Esophagus muscularis mucosa (tissue), 4 donors: ENCODE measurements at regions not wholly inside any gene's neighbourhood (a gene's known extent, or its start where the extent isn't known, plus 50 kb on each side); places are given as distances from the start of the nearest gene placed in this dataset.
"Not testable (repeated sequence)": the region's sequence is repeated elsewhere in the genome, so short reads cannot be mapped to it uniquely, and the experiment has no call there.

ENCODE experiments used
- DNase-seq: peaks from one replicate; pipeline ENCODE4 v3.0.0-alpha.2; 2017; ENCODE audit errors: extremely low spot score
- H3K27ac ChIP-seq, 4 donors: fragments of 200-600 bp; sonication (generic); replicated peaks in 1 of 4; 1 replicate in 3 of 4; 2 replicates in 1 of 4; pipeline ENCODE4 v1.5.1; 2016 to 2019; ENCODE audit warnings: mild to moderate bottlenecking in 1 of 4
- H3K27me3 ChIP-seq, 4 donors: fragments of 200-600 bp; sonication (generic); one replicate each; pipeline versions ENCODE4 v1.5.1 to v1.6.0; 2016 to 2019
- H3K36me3 ChIP-seq, 4 donors: fragments of 200-600 bp; sonication (generic); one replicate each; pipeline ENCODE4 v1.5.1; 2016 to 2019
- H3K4me1 ChIP-seq, 4 donors: fragments of 200-600 bp; sonication (generic); one replicate each; pipeline ENCODE4 v1.5.1; 2016 to 2019
- H3K4me3 ChIP-seq, 4 donors: fragments of 200-600 bp; sonication (generic); 1 replicate in 2 of 4; 2 replicates in 2 of 4; pipeline ENCODE4 v1.5.1; 2016 to 2019; ENCODE audit warnings: mild to moderate bottlenecking in 4 of 4, moderate library complexity in 1 of 4
- H3K9me3 ChIP-seq, 4 donors: fragments of 200-600 bp; sonication (generic); 1 replicate in 3 of 4; 2 replicates in 1 of 4; pipeline ENCODE4 v1.5.1; 2016 to 2019
- CTCF ChIP-seq, 3 experiments: fragments of 200-600 bp in 2 of 3; fragments of 450-650 bp in 1 of 3; sonication (generic) in 2 of 3; IDR thresholded peaks; one replicate each; pipeline ENCODE4 v1.5.1; 2017 to 2019; ENCODE audit warnings: antibody characterized with exemption in 3 of 3, mild to moderate bottlenecking in 2 of 3, moderate library complexity in 1 of 3
- EP300 ChIP-seq: sonication (generic); formaldehyde crosslinking; IDR thresholded peaks from one replicate; pipeline ENCODE4 v1.6.1; 2017; ENCODE audit warnings: antibody characterized with exemption
- POLR2A ChIP-seq: fragments of 450-650 bp; IDR thresholded peaks from one replicate; pipeline ENCODE4 v1.6.1; 2017; ENCODE audit warnings: antibody characterized with exemption, moderate library complexity, mild to moderate bottlenecking, low read depth
- POLR2AphosphoS5 ChIP-seq, 2 donors: sonication (generic); formaldehyde crosslinking; IDR thresholded peaks; one replicate each; pipeline ENCODE4 v1.6.1; 2017; ENCODE audit warnings: antibody characterized with exemption in 2 of 2
- WGBS: methylation state at CpG from one replicate; pipeline ENCODE4 v1.1.5; 2018; 5-methylcytosine and 5-hydroxymethylcytosine counted together
- intact Hi-C: fragments of 100-400 bp; cut with DNase I; formaldehyde crosslinking; loops from one replicate; pipeline ENCODE4 v1.15.1; 2023

GRCh38 chr15:91649831-91650321, 203.6 kb upstream of the SLCO3A1 start:
- Histone ChIP-seq H3K36me3 (no peaks in the 10 kb centered on the region), H3K9me3 (no peaks in the 10 kb centered on the region), H3K4me3 (no peak overlapping the region), H3K4me1 (no peaks in the 10 kb centered on the region), H3K27me3 (no peaks in the 10 kb centered on the region), H3K27ac (no peak overlapping the region)
- TF ChIP-seq POLR2A (no peak), POLR2AphosphoS5 (IDR thresholded peaks at IDR 0.05) (no peak), CTCF (IDR thresholded peaks at IDR 0.05) (no peak), EP300 (no peak)
- DNase-seq, result no peak
- WGBS, result 90% methylated on average over 4 of the region's 4 CpGs
- intact Hi-C loops, result no loop called here

DNA sequence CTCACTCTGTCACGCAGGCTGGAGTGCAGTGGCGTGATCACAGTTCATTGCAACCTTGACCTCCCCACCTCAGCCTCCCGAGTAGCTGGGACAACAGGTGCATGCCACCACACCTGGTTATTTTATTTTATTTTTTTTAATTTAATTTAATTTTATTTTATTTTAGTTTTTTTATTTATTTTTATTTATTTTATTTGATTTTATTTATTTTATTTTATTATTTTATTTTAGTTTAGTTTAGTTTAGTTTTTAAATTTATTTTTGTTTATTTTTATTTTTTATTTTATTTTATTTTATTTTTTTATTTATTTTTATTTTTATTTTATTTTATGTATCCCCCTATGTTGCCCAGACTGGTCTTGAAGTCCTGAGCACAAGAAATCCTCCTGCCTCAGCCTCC, 202.3 kb upstream of the SLCO3A1 start:
- 94% methylated on average over 3 of the region's 3 CpGs for WGBS
- no peaks in the 10 kb centered on the region for H3K36me3 ChIP-seq
- no peak overlapping the region for H3K4me3 ChIP-seq
- DNase-seq, result no peak
- H3K4me1 ChIP-seq, result no peaks in the 10 kb centered on the region
- TF ChIP-seq EP300, result no peak
- TF ChIP-seq POLR2AphosphoS5 (IDR thresholded peaks at IDR 0.05), result no peak
- TF ChIP-seq CTCF (IDR thresholded peaks at IDR 0.05), result no peak
- TF ChIP-seq POLR2A, result no peak
- H3K9me3 ChIP-seq, result no peaks in the 10 kb centered on the region
- H3K27ac ChIP-seq, result no peak overlapping the region
- intact Hi-C loops, result no loop called here
- peaks cover 0 to 11% (median 0%) of the 10 kb centered on the region in 4 donors for H3K27me3 ChIP-seq

DNA sequence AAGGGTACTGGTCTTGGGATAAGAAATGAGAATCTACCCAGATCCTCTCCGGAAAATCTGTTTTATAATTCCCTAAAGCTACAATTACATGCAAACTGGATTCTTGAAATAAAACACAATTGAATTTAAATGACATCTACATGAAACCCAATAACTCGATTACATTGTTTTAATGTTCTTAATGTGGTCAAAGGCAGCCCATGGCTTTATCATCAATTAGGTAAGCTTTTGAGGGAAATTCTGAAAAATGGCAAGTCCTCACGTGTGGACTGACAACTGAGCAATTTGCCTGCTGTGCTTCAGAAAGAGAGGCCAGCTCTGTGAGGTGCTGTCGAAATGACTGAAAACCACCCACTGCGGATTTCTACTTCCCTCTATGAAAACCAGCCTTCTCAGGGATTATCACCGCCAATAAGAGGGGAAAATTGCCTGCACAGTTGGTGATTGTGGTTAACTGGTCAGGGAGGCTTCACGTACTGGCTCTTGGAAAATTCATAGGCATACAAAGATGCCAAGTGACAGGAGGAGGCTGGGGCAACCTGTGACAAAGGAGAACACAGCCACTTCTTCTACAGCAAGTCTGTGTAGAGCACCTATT, 200.8 kb upstream of the SLCO3A1 start:
- TF ChIP-seq EP300 (no peak), POLR2A (no peak), CTCF (IDR thresholded peaks at IDR 0.05) (no peak), POLR2AphosphoS5 (IDR thresholded peaks at IDR 0.05) (no peak)
- no peak for DNase-seq
- no peak overlapping the region for H3K27ac ChIP-seq
- peaks cover 0 to 12% (median 0%) of the 10 kb centered on the region in 4 donors for H3K27me3 ChIP-seq
- WGBS, result 79% methylated on average over 7 of the region's 7 CpGs
- no peak overlapping the region for H3K4me3 ChIP-seq
- intact Hi-C loops, result no loop called here
- H3K4me1 ChIP-seq, result no peaks in the 10 kb centered on the region
- no peaks in the 10 kb centered on the region for H3K36me3 ChIP-seq
- H3K9me3 ChIP-seq, result no peaks in the 10 kb centered on the region

- intact Hi-C loops, result not testable (repeated sequence)
- WGBS, result 74% methylated on average over 12 of the region's 12 CpGs
These were observed 197.8 kb upstream of the SLCO3A1 start for GRCh38 chr15:91655563-91656290.

DNA sequence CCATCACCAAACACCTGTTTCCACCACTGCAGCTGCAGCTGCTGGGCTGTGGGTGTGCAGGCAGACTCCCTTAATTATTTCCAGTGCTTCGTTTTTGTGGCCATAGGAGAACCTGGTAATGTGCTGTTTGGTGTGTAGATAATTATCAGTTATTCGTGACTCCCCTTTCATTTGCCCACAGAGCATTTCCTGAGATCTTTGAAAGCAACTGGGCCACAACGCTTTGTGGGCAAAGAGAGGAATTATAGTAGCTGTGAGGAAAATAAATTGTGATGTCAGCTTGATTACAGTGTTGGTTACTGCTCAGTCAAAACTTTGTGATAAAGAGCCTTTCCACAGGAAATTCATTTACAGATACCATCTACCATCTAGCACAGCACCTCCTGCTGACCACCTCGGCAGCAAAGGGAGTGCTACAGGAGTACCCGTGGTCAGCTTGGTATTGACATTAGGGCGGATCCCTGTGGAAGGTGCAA, 193.3 kb upstream of the SLCO3A1 start:
- H3K27me3 ChIP-seq, result peaks cover 0 to 12% (median 0%) of the 10 kb centered on the region in 4 donors
- H3K27ac ChIP-seq, result no peak overlapping the region
- no peak overlapping the region for H3K4me3 ChIP-seq
- intact Hi-C loops, result no loop called here
- no peak for DNase-seq
- TF ChIP-seq CTCF (IDR thresholded peaks at IDR 0.05), result no peak
- TF ChIP-seq EP300, result no peak
- no peak for TF ChIP-seq POLR2AphosphoS5 (IDR thresholded peaks at IDR 0.05)
- no peak for TF ChIP-seq POLR2A
- H3K4me1 ChIP-seq, result no peaks in the 10 kb centered on the region
- no peaks in the 10 kb centered on the region for H3K9me3 ChIP-seq
- WGBS, result 46% methylated on average over 6 of the region's 6 CpGs
- H3K36me3 ChIP-seq, result no peaks in the 10 kb centered on the region

More at GRCh38 chr15:91655563-91656290, 197.8 kb upstream of the SLCO3A1 start:
- H3K9me3 ChIP-seq, H3K4me3 ChIP-seq, H3K27ac ChIP-seq, DNase-seq, H3K4me1 ChIP-seq, H3K36me3 ChIP-seq: not testable (repeated sequence)
- peaks cover 0 to 12% (median 0%) of the 10 kb centered on the region in 4 donors for H3K27me3 ChIP-seq
